ENCODE measurements at regions not wholly inside any gene's neighbourhood (a gene's known extent, or its start where the extent isn't known, plus 50 kb on each side); places are given as distances from the start of the nearest gene placed in this dataset.

- Mint-ChIP-seq H3K27ac (no peak overlapping the region), H3K9me3 (ENCODE audit: insufficient read depth) (no peaks in the 10 kb centered on the region), H3K27me3 (no peaks in the 10 kb centered on the region), H3K4me3 (no peak overlapping the region), H3K4me1 (no peaks in the 10 kb centered on the region)
- ATAC-seq (ENCODE audit: low read depth) (no peak), DNase-seq (no peak)
- H3K4me2 ChIP-seq (replicated peaks; ENCODE audit: low read depth, low read length, poor library complexity, severe bottlenecking), result no peak overlapping the region
- H3K79me2 ChIP-seq (ENCODE audit: control insufficient read depth, insufficient read depth, low read length), result no peaks in the 10 kb centered on the region
- 71% methylated on average over 7 of the region's 7 CpGs for WGBS (ENCODE audit: insufficient coverage)
- ChIA-PET CTCF (no interaction called here), POLR2A (no interaction called here)
- peaks cover 0 to 16% (median 0%) of the 10 kb centered on the region in 3 donors for H3K9me3 ChIP-seq (ENCODE audit: control extremely low read depth in 1 of 3, control insufficient read depth in 2 of 3, insufficient read depth in 1 of 3, low read length in 2 of 3)
- H4K20me1 ChIP-seq (ENCODE audit: control insufficient read depth, insufficient read depth, low read length, poor library complexity, severe bottlenecking), result no peaks in the 10 kb centered on the region
- no peak overlapping the region for H3K4me3 ChIP-seq (ENCODE audit: control extremely low read depth in 1 of 5, extremely low read depth in 1 of 5, insufficient read depth in 1 of 5, low read depth in 2 of 5, low read length in 4 of 5)
- intact Hi-C loops (cut with micrococcal nuclease), result no loop called here
- no peaks in the 10 kb centered on the region for H3K4me1 ChIP-seq (ENCODE audit: control insufficient read depth in 2 of 2, insufficient read depth in 2 of 2, low read length in 2 of 2)
- H3K36me3 ChIP-seq (replicated peaks in 1 of 2; ENCODE audit: control extremely low read depth in 1 of 2, control insufficient read depth in 1 of 2, extremely low read depth in 1 of 2, insufficient read depth in 2 of 2, low read length in 1 of 2), result no peaks in the 10 kb centered on the region
- no peak overlapping the region for H3K9ac ChIP-seq (ENCODE audit: low read length)
- H3K27ac ChIP-seq (ENCODE audit: low read length in 2 of 2), result no peak overlapping the region
- no peak overlapping the region for H2AFZ ChIP-seq (ENCODE audit: insufficient read depth, low read depth, low read length, poor library complexity, severe bottlenecking)
- no peaks in the 10 kb centered on the region for H3K27me3 ChIP-seq (replicated peaks in 1 of 4; ENCODE audit: control extremely low read depth in 1 of 4, control insufficient read depth in 3 of 4, insufficient read depth in 4 of 4, low read length in 3 of 4)
- TF ChIP-seq EZH2 (IDR thresholded peaks at IDR 0.05; ENCODE audit: borderline replicate concordance, insufficient read depth, low read depth, low read length, poor library complexity, severe bottlenecking), result no peak
- no peak for TF ChIP-seq CTCF (IDR thresholded peaks at IDR 0.05)
Measured at GRCh38 chr3:89571707-89572106, 464.3 kb downstream of the EPHA3 start.

- Histone ChIP-seq H3K27ac (ENCODE audit: low read length in 2 of 2) (no peak overlapping the region), H3K9ac (ENCODE audit: low read length) (no peak overlapping the region), H4K20me1 (ENCODE audit: control insufficient read depth, insufficient read depth, low read length, poor library complexity, severe bottlenecking) (no peaks in the 10 kb centered on the region), H3K27me3 (replicated peaks in 1 of 4; ENCODE audit: control extremely low read depth in 1 of 4, control insufficient read depth in 3 of 4, insufficient read depth in 4 of 4, low read length in 3 of 4) (no peaks in the 10 kb centered on the region), H3K36me3 (replicated peaks in 1 of 2; ENCODE audit: control extremely low read depth in 1 of 2, control insufficient read depth in 1 of 2, extremely low read depth in 1 of 2, insufficient read depth in 2 of 2, low read length in 1 of 2) (no peaks in the 10 kb centered on the region), H3K9me3 (ENCODE audit: control extremely low read depth in 1 of 3, control insufficient read depth in 2 of 3, insufficient read depth in 1 of 3, low read length in 2 of 3) (peaks cover 0 to 16% (median 0%) of the 10 kb centered on the region in 3 donors), H3K4me3 (ENCODE audit: control extremely low read depth in 1 of 5, extremely low read depth in 1 of 5, insufficient read depth in 1 of 5, low read depth in 2 of 5, low read length in 4 of 5) (no peak overlapping the region), H3K4me2 (replicated peaks; ENCODE audit: low read depth, low read length, poor library complexity, severe bottlenecking) (no peak overlapping the region), H2AFZ (ENCODE audit: insufficient read depth, low read depth, low read length, poor library complexity, severe bottlenecking) (no peak overlapping the region), H3K4me1 (ENCODE audit: control insufficient read depth in 2 of 2, insufficient read depth in 2 of 2, low read length in 2 of 2) (no peaks in the 10 kb centered on the region), H3K79me2 (ENCODE audit: control insufficient read depth, insufficient read depth, low read length) (no peaks in the 10 kb centered on the region)
- TF ChIP-seq EZH2 (IDR thresholded peaks at IDR 0.05; ENCODE audit: borderline replicate concordance, insufficient read depth, low read depth, low read length, poor library complexity, severe bottlenecking) (no peak), CTCF (IDR thresholded peaks at IDR 0.05) (no peak)
- ChIA-PET CTCF (no interaction called here), POLR2A (no interaction called here)
- ATAC-seq (ENCODE audit: low read depth), result no peak
- H3K9me3 Mint-ChIP-seq (ENCODE audit: insufficient read depth), result no peaks in the 10 kb centered on the region
- H3K4me3 Mint-ChIP-seq, result no peak overlapping the region
- no peaks in the 10 kb centered on the region for H3K4me1 Mint-ChIP-seq
- H3K27ac Mint-ChIP-seq, result no peak overlapping the region
- H3K27me3 Mint-ChIP-seq, result no peaks in the 10 kb centered on the region
- no peak for DNase-seq
- intact Hi-C loops (cut with micrococcal nuclease), result no loop called here
- no CpG with 5 or more reads among the region's 1 CpG for WGBS (ENCODE audit: insufficient coverage)
Measured at GRCh38 chr3:89572261-89572660, 464.8 kb downstream of the EPHA3 start.
